LNCaP clone FGC (cell line): ENCODE measurements at regions not wholly inside any gene's neighbourhood (a gene's known extent, or its start where the extent isn't known, plus 50 kb on each side); places are given as distances from the start of the nearest gene placed in this dataset.

Experiments used
- DNase-seq: peaks from one replicate; pipeline ENCODE4 v3.0.0-alpha.2; 2011; ENCODE audit warnings: low read depth
- H3K4me3 ChIP-seq: 2 replicates; pipeline ENCODE4 v1.5.1; 2011; ENCODE audit warnings: mild to moderate bottlenecking, low read depth, low read length, control low read depth
- TF ChIP-seq, protein P1 (sequence below): IDR thresholded peaks from 2 replicates; pipeline ENCODE4 v1.5.1; 2012; ENCODE audit warnings: mild to moderate bottlenecking; ENCODE audit not compliant: control insufficient read depth, insufficient read depth; ENCODE audit errors: extremely low read depth

DNA sequence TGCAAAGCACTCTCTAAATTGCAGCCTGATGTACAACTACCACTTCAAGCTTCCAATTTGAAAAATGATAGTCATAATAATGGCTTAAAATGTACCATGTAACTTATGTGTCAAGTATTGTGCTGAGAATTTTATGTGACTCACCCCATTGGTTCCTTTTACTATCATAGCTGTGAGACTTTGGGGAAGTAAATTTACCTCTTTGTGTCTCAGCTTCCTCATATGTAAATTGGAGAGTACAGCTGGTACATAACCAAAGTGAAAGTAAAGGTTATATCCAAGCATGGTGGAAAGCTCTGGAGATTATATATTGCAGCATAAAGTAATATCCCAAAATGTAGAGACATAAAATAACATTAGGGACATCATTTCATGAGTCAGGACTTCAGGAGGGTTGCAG lies 2200.4 kb upstream of the C9orf72 start:
- DNase-seq = no peak
- no peak overlapping the region for H3K4me3 ChIP-seq
- TF ChIP-seq, protein P1, sequence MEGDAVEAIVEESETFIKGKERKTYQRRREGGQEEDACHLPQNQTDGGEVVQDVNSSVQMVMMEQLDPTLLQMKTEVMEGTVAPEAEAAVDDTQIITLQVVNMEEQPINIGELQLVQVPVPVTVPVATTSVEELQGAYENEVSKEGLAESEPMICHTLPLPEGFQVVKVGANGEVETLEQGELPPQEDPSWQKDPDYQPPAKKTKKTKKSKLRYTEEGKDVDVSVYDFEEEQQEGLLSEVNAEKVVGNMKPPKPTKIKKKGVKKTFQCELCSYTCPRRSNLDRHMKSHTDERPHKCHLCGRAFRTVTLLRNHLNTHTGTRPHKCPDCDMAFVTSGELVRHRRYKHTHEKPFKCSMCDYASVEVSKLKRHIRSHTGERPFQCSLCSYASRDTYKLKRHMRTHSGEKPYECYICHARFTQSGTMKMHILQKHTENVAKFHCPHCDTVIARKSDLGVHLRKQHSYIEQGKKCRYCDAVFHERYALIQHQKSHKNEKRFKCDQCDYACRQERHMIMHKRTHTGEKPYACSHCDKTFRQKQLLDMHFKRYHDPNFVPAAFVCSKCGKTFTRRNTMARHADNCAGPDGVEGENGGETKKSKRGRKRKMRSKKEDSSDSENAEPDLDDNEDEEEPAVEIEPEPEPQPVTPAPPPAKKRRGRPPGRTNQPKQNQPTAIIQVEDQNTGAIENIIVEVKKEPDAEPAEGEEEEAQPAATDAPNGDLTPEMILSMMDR = no peak

DNA sequence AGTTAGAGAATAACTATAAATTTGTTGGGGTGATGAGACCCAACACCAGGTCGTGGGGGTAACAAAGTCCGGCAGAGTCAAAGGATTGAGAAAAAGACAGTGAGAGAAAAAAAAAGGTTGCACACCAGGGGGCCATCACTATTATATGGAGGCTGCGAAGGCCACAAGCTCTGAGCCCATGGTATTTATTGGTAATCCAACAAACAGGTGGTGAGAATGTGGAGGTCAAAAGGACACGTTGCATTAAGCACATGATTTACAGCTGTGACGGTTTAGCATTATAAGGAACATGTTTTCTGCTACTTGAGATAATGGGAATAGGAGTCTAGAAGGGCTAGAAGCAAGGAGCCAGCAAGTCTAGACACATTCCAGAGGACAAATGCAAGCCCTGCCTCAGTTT lies 2202.2 kb upstream of the C9orf72 start:
- TF ChIP-seq, protein P1 = no peak
- H3K4me3 ChIP-seq = no peak overlapping the region
- no peak for DNase-seq

DNA sequence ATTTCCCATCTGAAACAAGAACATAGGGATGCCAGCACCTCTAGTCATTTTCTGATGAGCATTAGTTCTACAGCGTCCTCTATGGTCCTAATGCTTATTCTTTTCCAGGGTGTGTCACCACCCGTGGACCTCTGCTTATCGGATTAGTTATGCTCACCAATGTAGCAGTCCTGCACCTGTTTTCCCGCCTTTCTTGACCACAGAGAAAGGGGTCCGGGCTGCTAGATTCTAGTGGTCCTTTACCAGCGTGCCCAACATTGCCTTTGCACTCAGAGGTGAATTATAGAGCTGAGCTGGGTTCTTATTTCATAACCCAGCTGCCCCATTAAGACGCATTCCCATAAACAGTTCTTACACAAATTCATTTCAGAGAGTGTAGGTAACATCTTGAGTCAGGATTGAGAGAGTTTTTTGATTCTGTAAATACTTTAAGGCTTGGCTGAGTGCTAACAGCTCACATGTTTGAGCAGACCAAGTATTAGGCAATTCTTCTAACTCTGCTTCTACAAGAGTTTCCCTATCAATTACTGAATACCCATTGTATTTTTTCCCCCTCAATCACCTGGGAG lies 2205.1 kb upstream of the C9orf72 start:
- TF ChIP-seq, protein P1 = no peak
- DNase-seq = no peak

DNA sequence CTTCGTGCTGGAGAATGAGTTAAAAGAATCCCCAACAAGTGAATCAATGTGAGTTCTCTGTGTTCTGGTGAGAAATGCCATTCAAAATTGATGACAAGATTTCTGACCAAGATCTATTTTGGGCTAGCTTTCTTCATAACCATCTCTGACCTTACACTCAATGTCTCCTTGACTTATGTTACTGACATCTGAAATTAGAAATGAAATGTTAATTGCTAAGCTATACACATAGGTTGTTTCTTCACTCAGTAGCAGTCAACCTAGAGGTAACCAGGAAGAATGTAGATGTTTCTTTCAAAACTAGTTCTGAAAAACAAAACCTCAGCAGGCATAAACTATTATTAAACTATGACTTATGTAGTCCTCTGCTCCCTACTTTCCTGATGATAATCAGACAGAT lies 2220.7 kb upstream of the C9orf72 start:
- TF ChIP-seq, protein P1 = no peak

More for the DNA sequence above, 2205.1 kb upstream of the C9orf72 start:
- H3K4me3 ChIP-seq = no peak overlapping the region

DNA sequence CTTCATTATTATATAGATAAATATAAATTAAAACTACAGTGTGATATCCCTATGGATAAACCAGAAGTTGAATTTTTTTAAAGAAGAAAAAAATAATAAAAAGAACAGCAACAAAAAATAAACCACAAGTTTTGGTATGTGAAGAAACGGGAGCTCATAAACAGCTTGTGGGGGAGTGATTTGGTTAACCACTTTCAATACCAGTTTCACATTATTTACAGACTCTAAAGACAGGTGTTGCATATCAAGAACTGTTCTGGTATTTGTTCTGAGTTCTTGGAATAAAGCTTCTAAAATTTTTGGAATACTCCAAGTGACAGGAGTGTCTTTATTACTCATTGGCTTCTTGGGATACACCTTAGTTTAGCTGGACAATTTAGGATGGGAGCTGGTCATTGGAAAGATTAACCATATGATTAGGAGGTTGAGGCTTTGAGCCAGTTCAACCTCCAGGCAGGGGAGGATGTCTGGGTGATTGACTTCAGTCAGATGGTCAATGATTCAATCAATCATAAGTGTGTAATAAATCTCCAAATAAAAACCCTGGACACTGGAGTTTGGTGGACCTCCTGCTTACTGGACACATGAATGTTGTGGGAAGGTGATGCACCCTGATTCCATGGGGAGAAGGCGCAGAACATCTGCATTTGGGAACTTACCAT lies 2223.1 kb upstream of the C9orf72 start:
- no peak overlapping the region for H3K4me3 ChIP-seq
- no peak for DNase-seq
- TF ChIP-seq, protein P1 = no peak

More for the DNA sequence above, 2220.7 kb upstream of the C9orf72 start:
- no peak overlapping the region for H3K4me3 ChIP-seq
- no peak for DNase-seq

DNA sequence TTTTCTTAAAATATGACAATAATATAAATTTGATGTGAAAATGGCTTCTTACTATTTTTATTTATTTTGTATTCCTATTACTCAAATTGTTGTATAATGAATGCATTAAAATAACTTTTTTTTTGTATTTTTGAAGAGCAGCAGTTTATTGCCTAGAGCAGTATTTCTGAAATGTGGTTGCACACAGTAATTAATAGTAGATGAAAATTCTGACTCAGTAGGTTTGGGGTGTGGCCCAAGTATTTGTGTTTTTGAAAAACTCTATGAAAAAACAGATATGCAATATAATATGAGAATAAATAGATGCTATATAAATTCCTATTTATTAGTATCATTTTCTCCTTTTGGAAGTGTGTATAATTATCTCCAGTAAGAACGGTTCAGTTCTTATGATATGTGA lies 2225.3 kb upstream of the C9orf72 start:
- H3K4me3 ChIP-seq = no peak overlapping the region
- DNase-seq = no peak
- TF ChIP-seq, protein P1 = no peak

DNA sequence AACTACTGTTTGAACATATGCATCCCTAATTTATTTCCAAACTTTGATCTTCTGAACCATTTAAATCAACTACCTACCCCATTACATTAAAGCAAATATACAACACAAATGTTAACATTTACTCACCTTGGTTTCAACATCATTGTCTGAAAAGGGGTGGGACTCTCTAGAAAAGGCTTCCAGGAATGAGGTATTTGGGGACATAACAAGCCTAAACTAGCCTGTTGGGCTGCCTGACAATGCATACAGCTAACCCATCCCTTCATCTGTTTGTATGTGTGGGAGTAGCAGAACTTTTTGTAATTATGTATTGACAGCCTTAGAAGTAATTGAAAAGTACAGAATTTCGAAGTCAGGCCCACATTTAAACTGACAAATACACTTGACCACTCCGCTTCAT lies 2225.9 kb upstream of the C9orf72 start:
- DNase-seq = no peak
- TF ChIP-seq, protein P1 = no peak
- H3K4me3 ChIP-seq = no peak overlapping the region
